Mesenchymal stem cell (in vitro differentiated cells and primary cell): ENCODE measurements at regions not wholly inside any gene's neighbourhood (a gene's known extent, or its start where the extent isn't known, plus 50 kb on each side); places are given as distances from the start of the nearest gene placed in this dataset.
"Not testable (repeated sequence)": the region's sequence is repeated elsewhere in the genome, so short reads cannot be mapped to it uniquely, and the experiment has no call there.

ENCODE experiments used
- DNase-seq: peaks from one replicate; pipeline ENCODE4 v3.0.0-alpha.2; 2013
- H2AFZ ChIP-seq: one replicate; pipeline ENCODE4 v1.6.1; 2013; ENCODE audit warnings: low read depth, mild to moderate bottlenecking, control low read depth, inconsistent platforms, low read length, moderate library complexity
- H2AK5ac ChIP-seq: 2 replicates; pipeline ENCODE4 v1.6.1; 2013; ENCODE audit warnings: low read length, moderate library complexity, mild to moderate bottlenecking, inconsistent platforms; ENCODE audit not compliant: severe bottlenecking
- H2BK120ac ChIP-seq: one replicate; pipeline ENCODE4 v1.6.1; 2013; ENCODE audit warnings: low read depth, mild to moderate bottlenecking, inconsistent platforms, low read length, moderate library complexity
- H2BK12ac ChIP-seq, 2 experiments: one replicate each; pipeline ENCODE4 v1.6.1; 2013; ENCODE audit warnings: inconsistent platforms in 2 of 2, low read length in 2 of 2, mild to moderate bottlenecking in 2 of 2, moderate library complexity in 2 of 2, control low read depth in 1 of 2
- H2BK15ac ChIP-seq: one replicate; pipeline ENCODE4 v1.6.1; 2013; ENCODE audit warnings: mild to moderate bottlenecking, low read depth, inconsistent platforms; ENCODE audit not compliant: poor library complexity, severe bottlenecking
- H2BK5ac ChIP-seq: 2 replicates; pipeline ENCODE4 v1.6.1; 2013; ENCODE audit warnings: low read depth, mild to moderate bottlenecking, low read length, control low read depth, inconsistent platforms; ENCODE audit not compliant: poor library complexity, severe bottlenecking
- H3K14ac ChIP-seq, 2 experiments: one replicate each; pipeline ENCODE4 v1.6.1; 2013; ENCODE audit warnings: inconsistent platforms in 2 of 2, low read length in 2 of 2, control low read depth in 1 of 2, mild to moderate bottlenecking in 1 of 2, moderate library complexity in 1 of 2
- H3K18ac ChIP-seq, 2 experiments: one replicate each; pipeline ENCODE4 v1.6.1; 2013; ENCODE audit warnings: inconsistent platforms in 2 of 2, low read length in 2 of 2, control low read depth in 1 of 2, low read depth in 1 of 2, mild to moderate bottlenecking in 1 of 2
- H3K23ac ChIP-seq, 2 experiments: one replicate each; pipeline ENCODE4 v1.6.1; 2013; ENCODE audit warnings: inconsistent platforms in 2 of 2, low read length in 2 of 2, mild to moderate bottlenecking in 2 of 2, moderate library complexity in 2 of 2, control low read depth in 1 of 2
- H3K27ac ChIP-seq: 2 replicates; pipeline ENCODE4 v1.5.1; 2013; ENCODE audit warnings: mild to moderate bottlenecking, moderate library complexity, low read length, control low read depth, inconsistent platforms; ENCODE audit not compliant: poor library complexity, severe bottlenecking
- H3K27me3 ChIP-seq, 2 experiments: 2 replicates each; pipeline versions ENCODE4 v1.6.1 to v1.7.0; 2013; ENCODE audit warnings: low read length in 2 of 2, mild to moderate bottlenecking in 2 of 2, moderate library complexity in 2 of 2, control low read depth in 1 of 2, inconsistent platforms in 1 of 2; ENCODE audit not compliant: control insufficient read depth in 1 of 2, insufficient read depth in 1 of 2
- H3K36me3 ChIP-seq, 2 experiments: 2 replicates each; pipeline versions ENCODE4 v1.6.1 to v1.7.0; 2013; ENCODE audit warnings: low read length in 2 of 2, control low read depth in 1 of 2, inconsistent platforms in 1 of 2, low read depth in 1 of 2, mild to moderate bottlenecking in 1 of 2; ENCODE audit not compliant: insufficient read depth in 2 of 2, control insufficient read depth in 1 of 2
- H3K4ac ChIP-seq, 2 experiments: one replicate each; pipeline ENCODE4 v1.6.1; 2013; ENCODE audit warnings: inconsistent platforms in 2 of 2, low read length in 2 of 2, mild to moderate bottlenecking in 2 of 2, moderate library complexity in 2 of 2, control low read depth in 1 of 2, low read depth in 1 of 2
- H3K4me1 ChIP-seq: 2 replicates; pipeline ENCODE4 v1.6.1; 2013; ENCODE audit warnings: low read depth, low read length, control low read depth; ENCODE audit not compliant: control insufficient read depth, insufficient read depth
- H3K4me2 ChIP-seq: 2 replicates; pipeline ENCODE4 v1.6.1; 2013; ENCODE audit warnings: low read length, mild to moderate bottlenecking, inconsistent platforms; ENCODE audit not compliant: poor library complexity, severe bottlenecking
- H3K4me3 ChIP-seq, 2 experiments: 2 replicates each; pipeline versions ENCODE4 v1.5.1 to v1.7.0; 2013; ENCODE audit warnings: low read length in 2 of 2, mild to moderate bottlenecking in 2 of 2, control low read depth in 1 of 2, low read depth in 1 of 2; ENCODE audit not compliant: insufficient read depth in 1 of 2
- H3K79me1 ChIP-seq: replicated peaks from 2 replicates; pipeline ENCODE4 v1.6.1; 2013; ENCODE audit warnings: mild to moderate bottlenecking, control low read depth, low read length, inconsistent platforms; ENCODE audit not compliant: poor library complexity, severe bottlenecking
- H3K9ac ChIP-seq: 2 replicates; pipeline ENCODE4 v1.7.0; 2013; ENCODE audit warnings: mild to moderate bottlenecking, low read length, moderate library complexity
- H3K9me3 ChIP-seq: 2 replicates; pipeline ENCODE4 v1.7.0; 2013; ENCODE audit warnings: mild to moderate bottlenecking, low read length; ENCODE audit not compliant: control insufficient read depth
- H4K8ac ChIP-seq: one replicate; pipeline ENCODE4 v1.6.1; 2013; ENCODE audit warnings: inconsistent platforms, mild to moderate bottlenecking, low read length, moderate library complexity
- H4K91ac ChIP-seq: one replicate; pipeline ENCODE4 v1.6.1; 2013; ENCODE audit warnings: mild to moderate bottlenecking, low read length, inconsistent platforms
- WGBS: methylation state at CpG from one replicate; pipeline ENCODE4 v1.1.7; 2013; ENCODE audit warnings: mixed read lengths; 5-methylcytosine and 5-hydroxymethylcytosine counted together

DNA sequence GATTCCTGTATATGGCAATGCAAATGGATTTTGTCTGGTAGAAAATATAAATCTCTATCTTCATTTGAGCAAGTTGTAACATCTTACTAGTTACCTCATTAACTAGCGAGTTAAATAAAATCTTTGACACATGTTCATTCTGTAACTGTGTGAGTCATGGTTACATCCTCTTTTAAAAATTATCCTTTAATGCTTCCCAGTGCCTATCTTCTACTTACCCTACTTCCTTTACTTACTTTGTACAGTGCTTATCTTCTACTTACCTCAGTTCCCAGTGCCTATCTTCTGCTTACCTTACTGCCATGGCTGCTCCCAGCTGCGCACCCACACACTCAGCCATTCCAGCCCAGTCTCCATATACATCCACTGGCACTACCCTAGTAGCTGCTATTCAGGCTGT, 71.9 kb upstream of the GOLGA8B start:
- Histone ChIP-seq H2BK15ac (no peak overlapping the region), H3K9ac (no peak overlapping the region), H3K23ac (no peak overlapping the region), H2BK5ac (no peak overlapping the region), H2AFZ (no peak overlapping the region), H3K27me3 (peaks cover 11 to 27% of the 10 kb centered on the region in 2 experiments), H3K4me3 (no peak overlapping the region), H3K27ac (no peak overlapping the region), H3K18ac (no peak overlapping the region), H2BK120ac (no peak overlapping the region), H3K4me2 (no peak overlapping the region), H3K79me1 (no peaks in the 10 kb centered on the region), H3K9me3 (peaks cover 3% of the 10 kb centered on the region), H3K14ac (no peak overlapping the region), H4K8ac (no peak overlapping the region), H2AK5ac (no peak overlapping the region), H4K91ac (no peak overlapping the region), H2BK12ac (no peak overlapping the region), H3K4ac (no peak overlapping the region), H3K4me1 (no peaks in the 10 kb centered on the region), H3K36me3 (no peaks in the 10 kb centered on the region)
- 100% methylated on average over 1 of the region's 2 CpGs for WGBS
- DNase-seq: no peak

DNA sequence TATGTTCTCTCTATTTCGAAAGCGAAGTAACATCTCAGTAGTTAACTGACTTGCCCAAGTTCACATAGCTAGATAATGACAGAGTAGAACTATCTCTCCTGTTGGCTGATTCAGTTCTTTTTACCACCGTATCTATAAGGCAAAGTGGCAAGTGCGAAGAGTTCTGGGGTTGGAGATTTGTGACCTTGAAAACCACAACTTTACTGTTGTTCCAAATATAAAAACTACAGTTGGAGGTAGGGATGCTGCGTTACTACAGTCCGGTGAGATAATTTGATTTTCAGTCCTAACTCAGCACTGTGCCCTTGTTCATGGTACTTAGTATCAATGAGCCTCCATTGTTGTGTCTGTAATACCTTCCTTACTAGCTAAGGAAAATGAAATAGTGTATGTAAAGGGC, 71.2 kb upstream of the GOLGA8B start:
- H2BK5ac ChIP-seq: no peak overlapping the region
- H3K4me1 ChIP-seq: no peaks in the 10 kb centered on the region
- H3K27me3 ChIP-seq: peaks cover 11 to 24% of the 10 kb centered on the region in 2 experiments
- no peak overlapping the region for H3K27ac ChIP-seq
- H3K4me2 ChIP-seq: no peak overlapping the region
- 100% methylated on average over 4 of the region's 6 CpGs for WGBS
- no peak overlapping the region for H3K4me3 ChIP-seq
- H2BK15ac ChIP-seq: no peak overlapping the region
- H3K9me3 ChIP-seq: peaks cover 3% of the 10 kb centered on the region
- H3K9ac ChIP-seq: no peak overlapping the region
- H2AK5ac ChIP-seq: no peak overlapping the region
- no peaks in the 10 kb centered on the region for H3K79me1 ChIP-seq
- H2BK120ac ChIP-seq: no peak overlapping the region
- DNase-seq: no peak
- H3K4ac ChIP-seq: no peak overlapping the region
- no peak overlapping the region for H4K8ac ChIP-seq
- no peak overlapping the region for H2AFZ ChIP-seq
- no peak overlapping the region for H3K23ac ChIP-seq
- no peak overlapping the region for H3K18ac ChIP-seq
- H4K91ac ChIP-seq: no peak overlapping the region
- no peaks in the 10 kb centered on the region for H3K36me3 ChIP-seq
- H3K14ac ChIP-seq: no peak overlapping the region
- no peak overlapping the region for H2BK12ac ChIP-seq

GRCh38 chr15:34653992-34654391, 70.5 kb upstream of the GOLGA8B start:
- H3K27ac ChIP-seq: no peak overlapping the region
- H3K14ac ChIP-seq: no peak overlapping the region
- H3K4me1 ChIP-seq: no peaks in the 10 kb centered on the region
- H3K36me3 ChIP-seq: no peaks in the 10 kb centered on the region
- H3K23ac ChIP-seq: no peak overlapping the region
- peaks cover 11 to 19% of the 10 kb centered on the region in 2 experiments for H3K27me3 ChIP-seq
- no peak overlapping the region for H2AFZ ChIP-seq
- no peak overlapping the region for H2BK120ac ChIP-seq
- H2AK5ac ChIP-seq: no peak overlapping the region
- H2BK5ac ChIP-seq: no peak overlapping the region
- H3K9me3 ChIP-seq: peaks cover 3% of the 10 kb centered on the region
- no peak overlapping the region for H3K4me3 ChIP-seq
- H2BK12ac ChIP-seq: no peak overlapping the region
- H2BK15ac ChIP-seq: no peak overlapping the region
- H4K8ac ChIP-seq: no peak overlapping the region
- WGBS: 73% methylated on average over 2 of the region's 3 CpGs
- H4K91ac ChIP-seq: no peak overlapping the region
- no peaks in the 10 kb centered on the region for H3K79me1 ChIP-seq
- H3K18ac ChIP-seq: no peak overlapping the region
- no peak overlapping the region for H3K4me2 ChIP-seq
- H3K9ac ChIP-seq: no peak overlapping the region
- no peak overlapping the region for H3K4ac ChIP-seq
- no peak for DNase-seq

DNA sequence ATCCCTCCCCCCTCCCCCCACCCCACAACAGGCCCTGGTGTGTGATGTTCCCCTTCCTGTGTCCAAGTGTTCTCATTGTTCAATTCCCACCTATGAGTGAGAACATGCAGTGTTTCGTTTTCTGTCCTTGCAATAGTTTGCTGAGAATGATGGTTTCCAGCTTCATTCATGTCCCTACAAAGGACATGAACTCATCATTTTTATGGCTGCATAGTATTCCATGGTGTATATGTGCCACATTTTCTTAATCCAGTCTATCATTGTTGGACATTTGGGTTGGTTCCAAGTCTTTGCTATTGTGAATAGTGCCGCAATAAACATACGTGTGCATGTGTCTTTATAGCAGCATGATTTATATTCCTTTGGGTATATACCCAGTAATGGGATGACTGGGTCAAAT, 69.9 kb upstream of the GOLGA8B start:
- H2BK5ac ChIP-seq, H3K79me1 ChIP-seq, H4K91ac ChIP-seq, H2BK120ac ChIP-seq, H3K18ac ChIP-seq, H3K4me2 ChIP-seq, H3K23ac ChIP-seq, H3K4me1 ChIP-seq, H3K27ac ChIP-seq, H2AK5ac ChIP-seq, H2BK12ac ChIP-seq, H3K4me3 ChIP-seq, H3K36me3 ChIP-seq, H3K4ac ChIP-seq, DNase-seq, H2BK15ac ChIP-seq, H3K9ac ChIP-seq, H2AFZ ChIP-seq, H3K9me3 ChIP-seq, H4K8ac ChIP-seq, H3K14ac ChIP-seq: not testable (repeated sequence)
- peaks cover 11 to 16% of the 10 kb centered on the region in 2 experiments for H3K27me3 ChIP-seq
- no CpG with 5 or more reads among the region's 3 CpGs for WGBS
